ENCODE measurements at regions not wholly inside any gene's neighbourhood (a gene's known extent, or its start where the extent isn't known, plus 50 kb on each side); places are given as distances from the start of the nearest gene placed in this dataset.

GRCh38 chr11:121958323-121958970 lies 157.6 kb downstream of the BLID start:
- no peak for TF ChIP-seq CTCF (IDR thresholded peaks at IDR 0.05)
- no peak for TF ChIP-seq POLR2A (IDR thresholded peaks at IDR 0.05)
